ENCODE measurements at regions not wholly inside any gene's neighbourhood (a gene's known extent, or its start where the extent isn't known, plus 50 kb on each side); places are given as distances from the start of the nearest gene placed in this dataset.

- TF ChIP-seq CUX1 (IDR thresholded peaks at IDR 0.05; ENCODE audit: insufficient replicate concordance, low read depth, low read length) = no peak
- TF ChIP-seq E2F8 (IDR thresholded peaks at IDR 0.05; ENCODE audit: low read depth, partially characterized antibody) = no peak
- TF ChIP-seq, protein P1, sequence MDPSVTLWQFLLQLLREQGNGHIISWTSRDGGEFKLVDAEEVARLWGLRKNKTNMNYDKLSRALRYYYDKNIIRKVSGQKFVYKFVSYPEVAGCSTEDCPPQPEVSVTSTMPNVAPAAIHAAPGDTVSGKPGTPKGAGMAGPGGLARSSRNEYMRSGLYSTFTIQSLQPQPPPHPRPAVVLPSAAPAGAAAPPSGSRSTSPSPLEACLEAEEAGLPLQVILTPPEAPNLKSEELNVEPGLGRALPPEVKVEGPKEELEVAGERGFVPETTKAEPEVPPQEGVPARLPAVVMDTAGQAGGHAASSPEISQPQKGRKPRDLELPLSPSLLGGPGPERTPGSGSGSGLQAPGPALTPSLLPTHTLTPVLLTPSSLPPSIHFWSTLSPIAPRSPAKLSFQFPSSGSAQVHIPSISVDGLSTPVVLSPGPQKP (IDR thresholded peaks at IDR 0.05; ENCODE audit: low read depth, low read length) = no peak
These were observed 87.8 kb upstream of the MTHFD1L start (continued) for GRCh38 chr6:150777736-150778135.

Measured in GM12878 (cell line).